Body of pancreas (tissue), 4 donors: ENCODE measurements at regions not wholly inside any gene's neighbourhood (a gene's known extent, or its start where the extent isn't known, plus 50 kb on each side); places are given as distances from the start of the nearest gene placed in this dataset.

Experiments used
- POLR2A ChIP-seq, 3 donors: fragments of 450-650 bp; IDR thresholded peaks; one replicate each; pipeline ENCODE4 v1.6.1; 2016; ENCODE audit warnings: antibody characterized with exemption in 3 of 3, mild to moderate bottlenecking in 2 of 3
- TF ChIP-seq, protein P1 (sequence below), 7 experiments: fragments of 450-650 bp in 4 of 7; fragments of 200-600 bp in 3 of 7; sonication (generic) in 3 of 7; IDR thresholded peaks; one replicate each; pipeline ENCODE4 v1.5.1; 2016 to 2019; ENCODE audit warnings: antibody characterized with exemption in 7 of 7

- TF ChIP-seq, protein P1, sequence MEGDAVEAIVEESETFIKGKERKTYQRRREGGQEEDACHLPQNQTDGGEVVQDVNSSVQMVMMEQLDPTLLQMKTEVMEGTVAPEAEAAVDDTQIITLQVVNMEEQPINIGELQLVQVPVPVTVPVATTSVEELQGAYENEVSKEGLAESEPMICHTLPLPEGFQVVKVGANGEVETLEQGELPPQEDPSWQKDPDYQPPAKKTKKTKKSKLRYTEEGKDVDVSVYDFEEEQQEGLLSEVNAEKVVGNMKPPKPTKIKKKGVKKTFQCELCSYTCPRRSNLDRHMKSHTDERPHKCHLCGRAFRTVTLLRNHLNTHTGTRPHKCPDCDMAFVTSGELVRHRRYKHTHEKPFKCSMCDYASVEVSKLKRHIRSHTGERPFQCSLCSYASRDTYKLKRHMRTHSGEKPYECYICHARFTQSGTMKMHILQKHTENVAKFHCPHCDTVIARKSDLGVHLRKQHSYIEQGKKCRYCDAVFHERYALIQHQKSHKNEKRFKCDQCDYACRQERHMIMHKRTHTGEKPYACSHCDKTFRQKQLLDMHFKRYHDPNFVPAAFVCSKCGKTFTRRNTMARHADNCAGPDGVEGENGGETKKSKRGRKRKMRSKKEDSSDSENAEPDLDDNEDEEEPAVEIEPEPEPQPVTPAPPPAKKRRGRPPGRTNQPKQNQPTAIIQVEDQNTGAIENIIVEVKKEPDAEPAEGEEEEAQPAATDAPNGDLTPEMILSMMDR (IDR thresholded peaks at IDR 0.05), result no peak
- TF ChIP-seq POLR2A (IDR thresholded peaks at IDR 0.05), result no peak
Measured at GRCh38 chr7:31432836-31433340, 81.0 kb upstream of the ITPRID1 start.
